K562 (cell line): ENCODE measurements at regions not wholly inside any gene's neighbourhood (a gene's known extent, or its start where the extent isn't known, plus 50 kb on each side); places are given as distances from the start of the nearest gene placed in this dataset.

ENCODE experiments used
- ATAC-seq: fragments of 200-7000 bp; cut with Tn5 transposase; 3 replicates; pipeline ENCODE4 v1.9.1; 2020; ENCODE audit warnings: moderate library complexity
- BruUV-seq: library from RNA; stranded (reverse); fragments of 400-500 nt; replicated peaks from 2 replicates; lab custom pipeline; 2021; lab: Mats Ljungman, UMichigan
- CTCF ChIA-PET: fragments of 300-600 bp; formaldehyde crosslinking; extraction: SDS; loops from one replicate; lab custom pipeline; 2021; ENCODE audit warnings: low intra/inter-chr PET ratio; lab: Yijun Ruan, JAX
- POLR2A ChIA-PET: fragments of 300-600, 350-650 bp; sonication (Branson Sonifier 250); formaldehyde crosslinking; extraction: SDS; loops from one replicate; lab custom pipeline; 2021; ENCODE audit warnings: antibody characterized with exemption, inconsistent platforms; lab: Yijun Ruan, JAX
- DNase-seq, 4 experiments: peaks; one replicate each; pipeline versions ENCODE4 v3.0.0 to v3.0.0-alpha.2; 2011 to 2018; ENCODE audit warnings: low spot score in 3 of 4, mixed read lengths in 3 of 4; ENCODE audit errors: extremely low read depth in 1 of 4
- FAIRE-seq: peaks from 2 replicates; lab custom pipeline; 2011; peaks lifted over from hg19 to GRCh38; lab: Jason Lieb, UNC
- H2AFZ ChIP-seq: 2 replicates; pipeline ENCODE4 v1.6.0; 2011; ENCODE audit warnings: low read depth, low read length, control low read depth, inconsistent platforms
- H3K27ac ChIP-seq: fragments of 200-600 bp; 3 replicates; pipeline ENCODE4 v1.8.0; 2011; ENCODE audit warnings: low read depth, mild to moderate bottlenecking, control low read depth, inconsistent platforms, low read length, moderate library complexity, mixed read lengths; ENCODE audit errors: extremely low read depth
- H3K27me3 ChIP-seq, 2 experiments: fragments of 300-600 bp in 1 of 2; 2 replicates in 1 of 2; 3 replicates in 1 of 2; pipeline versions ENCODE4 v1.6.0 to v1.8.0; 2011; ENCODE audit warnings: inconsistent platforms in 2 of 2, low read length in 2 of 2, mild to moderate bottlenecking in 1 of 2, mixed read lengths in 1 of 2, moderate library complexity in 1 of 2; ENCODE audit not compliant: control insufficient read depth in 2 of 2, insufficient read depth in 2 of 2
- H3K36me3 ChIP-seq: fragments of 300-600 bp; 3 replicates; pipeline ENCODE4 v1.8.0; 2011; ENCODE audit warnings: mild to moderate bottlenecking, low read length, inconsistent platforms; ENCODE audit not compliant: control insufficient read depth, insufficient read depth
- H3K4me1 ChIP-seq, 2 experiments: fragments of 200-600 bp in 1 of 2; replicated peaks in 1 of 2; 2 replicates in 1 of 2; 3 replicates in 1 of 2; pipeline versions ENCODE4 v1.5.1 to v1.8.0; 2011; ENCODE audit warnings: inconsistent platforms in 2 of 2, low read length in 2 of 2, mild to moderate bottlenecking in 1 of 2, mixed read lengths in 1 of 2, moderate library complexity in 1 of 2; ENCODE audit not compliant: control insufficient read depth in 2 of 2, insufficient read depth in 2 of 2
- H3K4me2 ChIP-seq: 2 replicates; pipeline ENCODE4 v1.6.1; 2011; ENCODE audit warnings: low read length, control low read depth, inconsistent platforms, mixed read lengths; ENCODE audit not compliant: insufficient read depth
- H3K4me3 ChIP-seq: fragments of 200-600 bp; sonication (generic), shearing (Covaris generic); 2 replicates; pipeline ENCODE4 v1.5.1; 2016; ENCODE audit warnings: control low read depth, inconsistent platforms
- H3K79me2 ChIP-seq: fragments of 200-600 bp; 3 replicates; pipeline ENCODE4 v1.8.0; 2011; ENCODE audit warnings: low read length, inconsistent platforms; ENCODE audit not compliant: control insufficient read depth, insufficient read depth
- H3K9ac ChIP-seq, 2 experiments: 2 replicates each; pipeline versions ENCODE4 v1.6.0 to v1.6.1; 2011; ENCODE audit warnings: low read depth in 2 of 2, low read length in 2 of 2, control low read depth in 1 of 2, inconsistent platforms in 1 of 2, mild to moderate bottlenecking in 1 of 2, mixed read lengths in 1 of 2; ENCODE audit not compliant: insufficient read depth in 1 of 2
- H3K9me1 ChIP-seq: one replicate; pipeline ENCODE4 v1.6.0; 2011; ENCODE audit warnings: inconsistent platforms, mild to moderate bottlenecking, low read length, moderate library complexity; ENCODE audit not compliant: control insufficient read depth, insufficient read depth
- H3K9me3 ChIP-seq: replicated peaks from 2 replicates; pipeline ENCODE4 v1.5.1; 2011; ENCODE audit warnings: low read depth, low read length, inconsistent platforms; ENCODE audit not compliant: control insufficient read depth, insufficient read depth
- H4K20me1 ChIP-seq: replicated peaks from 2 replicates; pipeline ENCODE4 v1.6.1; 2011; ENCODE audit warnings: low read length, inconsistent platforms, mixed read lengths; ENCODE audit not compliant: control insufficient read depth, insufficient read depth
- DACH1 ChIP-seq: fragments of 450-650 bp; IDR thresholded peaks from 2 replicates; pipeline ENCODE4 v1.6.1; 2018; ENCODE audit not compliant: partially characterized antibody
- ILK ChIP-seq: fragments of 450-650 bp; IDR thresholded peaks from 2 replicates; pipeline ENCODE4 v1.6.1; 2016; ENCODE audit warnings: missing genetic modification characterization, low read depth, mild to moderate bottlenecking, missing compliant biosample characterization, moderate library complexity, borderline replicate concordance
- PCBP1 ChIP-seq: fragments of 200-400 bp; formaldehyde crosslinking; IDR thresholded peaks from 2 replicates; pipeline ENCODE4 v1.6.1; 2018; ENCODE audit warnings: mild to moderate bottlenecking, low read depth, low read length; ENCODE audit not compliant: poor library complexity, severe bottlenecking
- POLR2A ChIP-seq: fragments of 450-650 bp; conservative IDR thresholded peaks from 2 replicates; pipeline ENCODE4 v1.6.1; 2016
- RAD21 ChIP-seq, 2 experiments: fragments of 250-450 bp in 1 of 2; fragments of 450-650 bp in 1 of 2; sonication (Bioruptor Pico) in 1 of 2; formaldehyde crosslinking in 1 of 2; IDR thresholded peaks in 1 of 2; conservative IDR thresholded peaks in 1 of 2; 2 replicates each; pipeline versions ENCODE4 v1.4.0 to v1.8.0; 2020 to 2022; ENCODE audit warnings: mild to moderate bottlenecking in 2 of 2, moderate library complexity in 1 of 2
- RB1 ChIP-seq: fragments of 450-650 bp; IDR thresholded peaks from 2 replicates; pipeline ENCODE4 v1.6.1; 2017; ENCODE audit warnings: low read depth, mild to moderate bottlenecking
- ZNF197 ChIP-seq: fragments of 200-800 bp; sonication (Bioruptor generic); IDR thresholded peaks from 2 replicates; pipeline ENCODE4 v1.6.1; 2016; ENCODE audit warnings: low read depth, missing genetic modification characterization, missing compliant biosample characterization
- ZNF561 ChIP-seq: fragments of 450-650 bp; formaldehyde crosslinking; conservative IDR thresholded peaks from 2 replicates; pipeline ENCODE4 v1.4.0; 2020; ENCODE audit warnings: mild to moderate bottlenecking, moderate library complexity
- WGBS: fragments of 100-300 bp; shearing (Covaris generic); methylation state at CpG from one replicate; pipeline ENCODE4 v1.1.6; 2016; ENCODE audit warnings: low coverage, mixed read lengths; ENCODE audit not compliant: insufficient coverage; ENCODE audit errors: missing lambda C conversion rate; 5-methylcytosine and 5-hydroxymethylcytosine counted together
- in situ Hi-C: fragments of 300-500 bp; cut with MboI; formaldehyde crosslinking; loops from 4 replicates; pipeline ENCODE4 v1.15.0; 2018; ENCODE audit warnings: inconsistent platforms, mixed read lengths
- intact Hi-C: fragments of 100-400 bp; cut with micrococcal nuclease; formaldehyde crosslinking; loops from 2 replicates; pipeline ENCODE4 v1.14.2; 2022
- TF ChIP-seq, protein P1 (sequence below): sonication (generic); formaldehyde crosslinking; IDR thresholded peaks from 2 replicates; pipeline ENCODE4 v1.8.0; 2022; ENCODE audit warnings: mild to moderate bottlenecking, missing genetic modification reagents
- TF ChIP-seq, protein P2 (sequence below): fragments of 150-350 bp; conservative IDR thresholded peaks from 2 replicates; pipeline ENCODE4 v1.6.1; 2014; ENCODE audit warnings: low read length

DNA sequence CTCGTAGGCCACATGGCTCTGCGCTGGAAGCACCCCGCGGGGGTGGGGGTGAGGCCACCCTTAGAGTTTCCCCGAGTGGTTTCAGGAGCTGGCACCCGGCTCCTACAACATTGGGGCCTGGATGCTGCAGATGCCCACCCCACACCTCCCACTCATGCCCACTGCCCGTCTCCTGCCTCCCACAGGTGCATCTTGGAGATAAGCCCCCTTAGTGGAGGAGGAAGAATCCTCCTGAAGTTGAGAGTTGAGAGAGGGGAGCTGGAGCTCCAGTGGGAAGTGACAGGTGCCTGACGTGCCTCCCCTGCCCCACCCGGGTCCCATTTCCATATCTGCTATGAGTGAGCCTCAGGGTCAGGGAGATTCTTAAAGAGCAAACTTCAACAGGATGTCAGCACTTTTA is 341.3 kb downstream of the TEX29 start:
- Histone ChIP-seq H3K9me3 (no peaks in the 10 kb centered on the region), H3K79me2 (no peaks in the 10 kb centered on the region), H3K4me3 (no peak overlapping the region), H4K20me1 (no peaks in the 10 kb centered on the region), H3K27ac (no peak overlapping the region), H3K4me2 (no peak overlapping the region), H3K27me3 (peaks cover 0 to 31% of the 10 kb centered on the region in 2 experiments; a peak in 2 of 5 replicates), H2AFZ (no peak overlapping the region), H3K4me1 (no peaks in the 10 kb centered on the region), H3K9ac (no peak overlapping the region), H3K9me1 (no peaks in the 10 kb centered on the region), H3K36me3 (no peaks in the 10 kb centered on the region)
- TF ChIP-seq DACH1 (no peak), ILK (no peak), RAD21 (CRISPR knock-in tag; conservative IDR thresholded peaks at IDR 0.05 in 1 of 2, IDR thresholded peaks at IDR 0.05 in 1 of 2) (no peak), RB1 (no peak), ZNF197 (CRISPR knock-in tag) (no peak), PCBP1 (no peak), POLR2A (no peak), ZNF561 (CRISPR knock-in tag) (no peak)
- TF ChIP-seq, protein P1, sequence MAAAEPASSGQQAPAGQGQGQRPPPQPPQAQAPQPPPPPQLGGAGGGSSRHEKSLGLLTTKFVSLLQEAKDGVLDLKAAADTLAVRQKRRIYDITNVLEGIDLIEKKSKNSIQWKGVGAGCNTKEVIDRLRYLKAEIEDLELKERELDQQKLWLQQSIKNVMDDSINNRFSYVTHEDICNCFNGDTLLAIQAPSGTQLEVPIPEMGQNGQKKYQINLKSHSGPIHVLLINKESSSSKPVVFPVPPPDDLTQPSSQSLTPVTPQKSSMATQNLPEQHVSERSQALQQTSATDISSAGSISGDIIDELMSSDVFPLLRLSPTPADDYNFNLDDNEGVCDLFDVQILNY = no peak
- TF ChIP-seq, protein P2, sequence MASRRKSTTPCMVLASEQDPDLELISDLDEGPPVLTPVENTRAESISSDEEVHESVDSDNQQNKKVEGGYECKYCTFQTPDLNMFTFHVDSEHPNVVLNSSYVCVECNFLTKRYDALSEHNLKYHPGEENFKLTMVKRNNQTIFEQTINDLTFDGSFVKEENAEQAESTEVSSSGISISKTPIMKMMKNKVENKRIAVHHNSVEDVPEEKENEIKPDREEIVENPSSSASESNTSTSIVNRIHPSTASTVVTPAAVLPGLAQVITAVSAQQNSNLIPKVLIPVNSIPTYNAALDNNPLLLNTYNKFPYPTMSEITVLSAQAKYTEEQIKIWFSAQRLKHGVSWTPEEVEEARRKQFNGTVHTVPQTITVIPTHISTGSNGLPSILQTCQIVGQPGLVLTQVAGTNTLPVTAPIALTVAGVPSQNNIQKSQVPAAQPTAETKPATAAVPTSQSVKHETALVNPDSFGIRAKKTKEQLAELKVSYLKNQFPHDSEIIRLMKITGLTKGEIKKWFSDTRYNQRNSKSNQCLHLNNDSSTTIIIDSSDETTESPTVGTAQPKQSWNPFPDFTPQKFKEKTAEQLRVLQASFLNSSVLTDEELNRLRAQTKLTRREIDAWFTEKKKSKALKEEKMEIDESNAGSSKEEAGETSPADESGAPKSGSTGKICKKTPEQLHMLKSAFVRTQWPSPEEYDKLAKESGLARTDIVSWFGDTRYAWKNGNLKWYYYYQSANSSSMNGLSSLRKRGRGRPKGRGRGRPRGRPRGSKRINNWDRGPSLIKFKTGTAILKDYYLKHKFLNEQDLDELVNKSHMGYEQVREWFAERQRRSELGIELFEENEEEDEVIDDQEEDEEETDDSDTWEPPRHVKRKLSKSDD = no peak
- no peak for FAIRE-seq
- CTCF ChIA-PET = no interaction called here
- WGBS = 0% methylated on average over 7 of the region's 9 CpGs
- POLR2A ChIA-PET = no interaction called here
- in situ Hi-C loops (loop anchor here (10.0 kb wide), 1 partner anchor 93 kb away; no protein-coding TSS in a partner anchor), intact Hi-C loops (no loop called here)
- no peak for ATAC-seq
- no TSS peak for BruUV-seq
- no peak for DNase-seq
